ENCODE measurements at regions not wholly inside any gene's neighbourhood (a gene's known extent, or its start where the extent isn't known, plus 50 kb on each side); places are given as distances from the start of the nearest gene placed in this dataset.

- DNase-seq, result no peak
These were observed 151.3 kb downstream of the BTG1 start for GRCh38 chr12:91994208-91994797.

GRCh38 chr12:91993287-91994017, 152.2 kb downstream of the BTG1 start:
- DNase-seq, result no peak

DNA sequence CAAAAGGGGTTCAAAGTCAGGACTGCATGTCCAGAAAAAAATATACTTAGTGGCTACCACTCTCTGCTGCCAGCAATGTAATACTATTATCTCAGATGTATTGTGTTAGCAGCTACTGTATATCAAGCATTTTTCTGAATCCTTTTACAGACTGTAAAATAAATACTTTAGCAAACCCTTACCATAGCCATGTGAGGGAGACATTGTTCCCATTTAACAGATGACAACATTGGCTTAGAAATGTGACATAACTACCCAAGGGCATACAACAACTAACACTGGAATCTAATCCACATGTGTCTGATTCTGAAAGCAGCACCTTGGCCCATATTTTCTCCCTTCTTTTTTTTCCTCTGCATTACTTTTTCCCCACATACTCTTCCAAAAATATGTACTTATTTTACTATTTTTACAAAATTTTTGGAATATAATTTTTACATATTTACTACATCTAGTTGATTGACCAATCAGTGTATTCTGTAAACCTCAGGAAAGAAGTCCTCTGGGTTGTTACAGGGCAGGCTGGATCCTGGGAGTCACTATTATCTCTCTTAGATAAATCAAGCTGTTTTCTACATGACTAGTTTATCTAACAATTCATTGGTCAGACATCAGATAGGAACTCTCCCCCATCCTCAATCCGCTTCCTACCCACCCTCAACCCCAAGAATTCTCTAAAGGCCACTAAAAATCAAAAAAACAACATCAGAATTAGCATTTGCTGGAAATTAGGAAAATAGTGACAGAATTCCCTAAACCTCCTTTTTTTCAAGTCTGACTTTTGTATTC, 154.1 kb downstream of the BTG1 start:
- DNase-seq, result no peak

- no peak for DNase-seq
These were observed 155.1 kb downstream of the BTG1 start for GRCh38 chr12:91990525-91990924.

DNA sequence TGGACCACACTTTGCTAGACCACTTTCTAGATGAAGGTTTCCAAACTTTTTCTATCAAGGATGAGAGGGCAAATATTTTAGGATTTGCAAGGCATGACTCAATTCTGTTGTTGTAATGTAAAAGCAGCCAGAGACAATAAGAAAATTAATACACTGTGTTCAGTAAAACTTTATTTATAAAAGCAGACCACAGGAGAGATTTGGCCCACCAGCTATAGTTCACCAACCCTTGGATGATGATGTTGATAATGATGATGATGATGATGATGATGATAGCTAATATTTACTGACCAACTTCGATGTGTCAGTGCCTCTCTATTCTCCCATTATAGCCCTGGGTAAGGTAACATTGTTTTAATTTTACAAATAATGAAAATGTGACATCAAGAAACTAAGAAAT, 156.5 kb downstream of the BTG1 start:
- DNase-seq, result no peak

- no peak for DNase-seq
These were observed 157.3 kb downstream of the BTG1 start for GRCh38 chr12:91988086-91988923.

GRCh38 chr12:91986084-91986483, 159.6 kb downstream of the BTG1 start:
- DNase-seq, result no peak

- DNase-seq, result no peak
These were observed 160.5 kb downstream of the BTG1 start for GRCh38 chr12:91985002-91985787.

- DNase-seq, result no peak
These were observed 161.1 kb downstream of the BTG1 start for GRCh38 chr12:91984556-91984955.

DNA sequence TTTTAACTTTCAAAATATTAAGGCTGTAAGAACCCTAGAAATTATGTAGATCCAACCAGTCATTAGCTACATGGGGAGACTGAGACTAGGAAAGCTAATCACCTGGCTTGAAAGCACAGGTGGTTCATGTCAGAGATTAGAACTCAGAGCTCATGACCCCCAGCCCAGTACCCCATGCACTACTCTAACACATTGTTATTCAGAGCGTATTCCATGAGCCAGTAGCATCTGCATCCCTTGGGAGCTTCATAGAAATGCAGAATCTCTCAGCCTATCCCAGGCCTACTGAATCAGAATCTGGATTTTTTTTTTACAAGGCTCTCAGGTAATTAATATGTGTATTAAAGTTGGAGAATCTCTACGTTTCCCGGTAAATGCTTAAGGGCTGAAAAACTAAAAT, 161.7 kb downstream of the BTG1 start:
- DNase-seq, result no peak

GRCh38 chr12:91982946-91983345, 162.7 kb downstream of the BTG1 start:
- DNase-seq, result no peak

DNA sequence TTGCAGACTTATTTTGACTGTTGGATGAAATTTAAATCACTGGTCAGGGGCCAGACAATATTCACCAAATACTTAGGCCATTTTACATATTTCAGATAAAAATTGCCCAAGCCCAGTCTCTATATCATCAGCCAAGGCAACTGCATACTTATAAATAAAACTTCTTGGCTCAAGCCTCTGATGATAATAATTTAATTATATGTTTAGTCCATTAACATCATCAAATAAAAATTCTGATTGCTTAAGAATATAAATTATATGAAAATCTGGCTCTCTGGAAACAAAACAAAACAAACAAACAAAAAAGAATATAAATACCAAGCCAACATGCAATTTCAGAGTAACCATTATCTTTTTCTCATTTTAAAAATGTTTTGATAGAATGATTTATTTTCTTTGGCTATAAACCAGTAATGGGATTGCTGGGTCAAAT, 165.2 kb downstream of the BTG1 start:
- no peak for DNase-seq

DNA sequence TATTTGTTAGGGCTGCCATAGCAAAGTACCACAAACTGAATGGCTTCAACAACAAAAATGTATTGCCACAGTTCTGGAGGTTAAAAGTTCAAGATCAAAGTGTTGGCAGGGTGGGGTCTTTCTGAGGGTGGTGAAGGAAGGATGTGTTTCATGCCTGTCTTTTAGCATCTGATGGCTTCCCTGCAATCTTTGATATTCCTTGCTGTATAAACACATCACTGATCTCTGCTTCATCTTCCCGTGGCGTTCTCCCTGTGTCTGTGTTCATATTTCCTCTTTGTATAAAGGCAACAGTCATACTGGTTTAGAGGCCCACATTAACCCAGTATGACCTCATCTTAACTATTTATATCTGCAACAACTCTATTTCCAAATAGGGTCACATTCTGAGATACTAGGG, 167.5 kb downstream of the BTG1 start:
- DNase-seq, result no peak

- DNase-seq, result no peak
These were observed 169.8 kb downstream of the BTG1 start for GRCh38 chr12:91975891-91976290.

DNA sequence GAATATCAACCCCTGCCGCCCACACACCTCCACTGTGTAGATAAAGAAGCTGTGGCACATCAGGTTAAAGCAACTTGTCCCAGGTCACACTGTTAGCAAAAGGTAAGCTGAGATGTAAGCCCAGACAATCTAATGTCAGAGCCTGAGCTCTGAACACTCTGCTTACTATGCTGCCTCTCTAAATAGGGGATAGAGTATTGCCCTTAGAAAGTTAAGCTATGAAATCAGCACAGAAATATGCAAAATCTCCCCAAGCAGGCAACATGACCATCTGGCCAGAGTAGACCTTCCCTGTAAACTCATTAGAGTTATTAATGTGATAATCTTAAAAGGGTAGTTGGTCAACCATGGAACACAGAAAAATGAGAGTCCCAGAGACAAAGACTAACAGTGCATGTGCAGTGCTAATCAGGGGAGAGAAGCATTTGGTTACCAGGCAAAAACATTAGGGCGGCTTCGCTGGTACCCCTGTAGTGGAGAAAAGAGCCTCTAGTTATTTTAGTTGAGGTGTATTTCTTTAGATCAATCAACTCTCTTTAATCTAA, 171.0 kb downstream of the BTG1 start:
- DNase-seq, result no peak

- DNase-seq, result no peak
These were observed 171.8 kb downstream of the BTG1 start for GRCh38 chr12:91973813-91974212.

- no peak for DNase-seq
These were observed 172.8 kb downstream of the BTG1 start for GRCh38 chr12:91972896-91973295.

DNA sequence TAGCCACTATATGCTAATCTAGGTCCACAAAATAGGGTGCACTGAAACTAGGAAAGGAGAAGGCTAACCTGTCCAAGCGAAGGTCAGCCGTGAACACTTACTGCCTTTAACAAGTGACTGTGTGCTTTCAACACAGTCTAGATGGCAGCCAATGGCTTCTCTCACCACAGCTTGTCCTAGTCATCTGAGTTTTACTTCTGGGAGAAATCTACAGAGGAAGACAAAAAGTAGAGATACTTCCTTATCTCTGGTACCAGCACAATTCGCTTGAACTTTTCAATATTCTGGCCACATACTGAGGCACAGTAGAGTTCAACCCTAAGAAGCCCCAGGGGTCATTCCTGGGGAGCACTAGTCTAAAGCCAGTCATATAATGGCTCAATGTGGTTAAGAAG, 176.9 kb downstream of the BTG1 start:
- no peak for DNase-seq

GRCh38 chr12:91968076-91968776, 177.4 kb downstream of the BTG1 start:
- no peak for DNase-seq

- no peak for DNase-seq
These were observed 178.1 kb downstream of the BTG1 start for GRCh38 chr12:91967590-91967989.

DNA sequence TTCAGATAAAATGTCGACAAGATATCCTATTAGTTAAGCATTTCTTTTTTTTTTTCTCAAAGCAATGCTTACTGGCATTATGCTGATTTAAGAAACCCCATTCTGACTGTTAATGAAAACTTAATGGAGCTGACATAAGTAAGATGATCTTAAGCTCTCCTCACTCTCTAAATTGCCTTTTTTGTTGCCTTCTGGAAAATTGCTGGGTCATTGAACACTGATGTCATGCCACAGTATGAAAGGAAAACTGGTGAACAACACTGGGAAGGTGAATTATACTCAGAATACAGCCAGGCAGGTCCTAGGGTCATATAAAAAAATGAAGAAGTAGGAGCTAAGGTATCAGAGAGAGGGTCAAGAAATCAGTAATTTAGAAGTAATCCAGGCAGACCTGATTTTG, 179.9 kb downstream of the BTG1 start:
- no peak for DNase-seq
